GM18498 (cell line): ENCODE measurements at regions not wholly inside any gene's neighbourhood (a gene's known extent, or its start where the extent isn't known, plus 50 kb on each side); places are given as distances from the start of the nearest gene placed in this dataset.

Experiments
- ATAC-seq: cut with Tn5 transposase; IDR thresholded peaks from one replicate; pipeline ENCODE4 v1.9.1; 2021; ENCODE audit warnings: mild to moderate bottlenecking, moderate library complexity; ENCODE audit not compliant: unreplicated experiment

DNA sequence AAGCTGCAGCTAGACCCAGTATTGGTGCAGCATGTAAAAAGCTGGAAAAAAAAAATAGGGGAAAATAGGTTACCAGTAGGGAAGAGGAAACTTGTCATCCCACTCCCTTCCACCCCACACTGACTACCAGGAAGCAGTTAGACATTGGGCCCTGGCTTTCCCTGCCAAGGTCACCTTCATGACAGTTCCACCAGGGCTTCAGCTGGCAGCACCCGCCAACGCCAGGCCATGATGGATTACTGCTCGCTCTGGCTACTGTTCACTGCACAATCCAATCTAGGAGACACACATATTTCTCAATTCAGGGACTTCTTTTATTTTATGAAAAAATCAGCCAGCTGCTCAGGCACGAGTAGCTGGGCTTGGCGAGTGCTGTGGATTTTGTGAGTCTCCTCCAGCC is 127.7 kb downstream of the DMRTA2 start:
- ATAC-seq, result no peak

DNA sequence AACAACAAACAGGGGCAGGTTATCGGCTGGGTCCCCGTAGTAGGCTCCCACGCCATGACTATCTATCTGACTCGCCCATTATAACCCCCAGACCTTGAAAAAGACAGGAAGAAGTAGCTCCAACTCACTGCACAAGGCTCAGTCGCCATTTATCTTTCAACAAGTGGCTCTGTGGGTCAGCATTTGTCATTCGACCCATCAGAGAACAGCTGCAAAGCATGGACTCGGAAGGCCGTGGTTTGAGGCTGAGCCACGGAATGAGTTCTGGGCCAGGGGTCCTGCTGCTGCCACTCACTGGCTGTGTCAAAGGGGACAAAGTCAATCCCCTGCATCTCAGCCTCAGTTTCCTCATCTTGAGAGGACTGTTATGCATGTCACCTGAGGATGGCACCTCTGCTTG is 131.0 kb downstream of the DMRTA2 start:
- no peak for ATAC-seq

DNA sequence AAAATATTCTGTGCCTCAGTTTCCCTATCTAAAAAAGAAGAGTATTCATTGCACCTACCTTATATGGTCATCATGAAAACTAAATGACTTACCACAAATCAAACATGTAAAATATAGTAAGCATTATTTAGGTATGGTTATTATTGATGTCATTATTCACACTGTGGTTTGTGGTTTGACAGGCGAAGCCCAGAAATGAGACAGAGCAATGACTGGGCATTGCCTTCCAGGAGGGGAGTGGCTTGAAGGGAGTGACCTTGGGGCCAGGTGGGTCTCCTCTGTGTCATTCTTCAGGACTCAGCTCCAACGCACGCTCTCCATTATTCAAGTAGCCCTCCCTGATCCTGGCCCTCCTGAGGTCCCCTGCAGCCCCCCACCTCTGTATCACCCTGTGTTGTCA is 133.7 kb downstream of the DMRTA2 start:
- ATAC-seq, result peak; percentile 57

DNA sequence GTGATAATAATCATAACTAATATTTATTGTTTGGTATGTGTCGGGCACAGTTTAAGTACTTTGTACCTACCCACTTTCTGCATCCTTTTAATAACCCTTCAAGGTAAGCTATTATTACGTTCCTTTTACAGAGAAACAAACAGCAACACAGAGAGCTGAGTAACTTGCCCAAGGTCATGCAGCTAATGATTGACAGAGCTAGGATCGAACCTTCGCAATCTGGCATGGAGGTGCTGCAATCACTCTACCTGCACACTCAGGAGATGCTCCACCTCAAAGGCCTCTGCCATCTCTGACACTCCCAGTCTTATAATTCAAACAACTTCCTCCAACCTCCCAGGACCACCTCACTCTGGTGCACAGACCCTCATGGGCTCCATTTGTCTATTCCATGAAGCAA is 137.2 kb downstream of the DMRTA2 start:
- no peak for ATAC-seq

DNA sequence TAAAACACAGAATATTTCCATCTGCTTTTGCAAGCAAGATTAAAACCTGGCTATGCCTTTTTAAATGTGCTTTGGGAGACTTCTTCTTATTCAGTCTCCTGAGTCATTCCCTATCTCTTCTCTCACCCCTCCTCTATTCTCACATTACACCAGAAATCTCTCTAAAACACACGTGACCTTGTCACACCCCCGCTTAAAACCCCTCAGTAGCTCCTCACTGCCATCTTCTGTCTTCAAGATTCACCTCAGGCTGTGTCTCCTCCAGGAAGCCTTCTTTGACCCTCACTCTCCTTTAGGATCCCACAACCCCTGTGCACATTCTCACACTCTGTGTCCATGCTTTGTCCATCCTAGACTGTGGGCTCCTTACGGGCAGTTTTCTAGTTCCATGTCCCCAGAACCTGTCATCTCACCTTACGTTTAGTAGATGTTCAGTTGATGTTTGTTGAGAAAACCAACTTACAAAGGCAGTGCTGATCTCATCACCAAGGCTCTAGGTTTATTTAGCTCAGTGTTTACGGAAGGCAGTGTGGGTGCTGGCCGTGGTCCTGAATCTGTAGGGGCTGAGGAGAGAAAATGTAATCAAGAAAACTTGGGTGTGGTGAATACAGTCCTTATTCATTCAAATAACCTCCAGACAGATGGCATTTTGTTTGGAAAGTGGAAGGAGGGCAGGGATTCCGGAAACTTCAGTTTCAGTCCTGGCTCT is 143.5 kb downstream of the DMRTA2 start:
- ATAC-seq, result no peak

DNA sequence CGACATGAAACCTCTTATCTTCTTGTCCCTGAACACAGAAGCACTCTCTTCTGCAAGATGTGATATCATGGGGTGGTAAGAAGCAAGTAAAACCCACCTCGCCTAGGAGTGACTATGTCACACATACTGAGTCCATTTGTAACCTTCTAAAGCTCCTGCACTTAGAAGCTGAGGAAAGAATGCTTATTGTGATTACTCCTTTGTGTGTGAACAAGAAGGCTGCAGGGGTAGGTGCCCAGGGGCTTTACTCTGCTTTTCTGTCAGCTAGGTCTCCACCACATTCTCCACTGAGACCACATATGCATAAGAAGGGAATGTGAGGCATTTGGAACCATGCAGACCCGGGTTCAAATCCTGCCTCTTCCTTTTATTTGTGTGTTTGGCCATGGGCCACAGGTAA is 144.3 kb downstream of the DMRTA2 start:
- no peak for ATAC-seq

DNA sequence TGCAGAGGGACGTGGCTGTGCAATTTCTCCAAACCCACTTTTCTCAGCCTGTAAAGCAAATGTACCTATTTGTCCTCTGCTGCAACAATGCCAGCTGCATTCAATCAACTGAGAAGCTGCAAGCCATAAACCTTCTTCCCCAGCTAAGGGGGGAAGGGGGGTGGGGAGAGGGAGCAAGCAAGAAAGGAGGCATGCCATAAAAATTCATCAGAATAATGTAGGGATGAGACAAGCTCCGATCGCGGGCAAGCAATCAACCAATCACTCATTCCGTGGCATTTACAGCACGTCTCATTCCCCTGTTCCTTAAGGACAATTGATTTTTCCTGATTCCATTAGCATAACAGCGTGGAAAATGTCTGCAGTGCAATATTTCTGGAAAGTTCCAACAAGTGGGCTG is 144.8 kb downstream of the DMRTA2 start:
- no peak for ATAC-seq

DNA sequence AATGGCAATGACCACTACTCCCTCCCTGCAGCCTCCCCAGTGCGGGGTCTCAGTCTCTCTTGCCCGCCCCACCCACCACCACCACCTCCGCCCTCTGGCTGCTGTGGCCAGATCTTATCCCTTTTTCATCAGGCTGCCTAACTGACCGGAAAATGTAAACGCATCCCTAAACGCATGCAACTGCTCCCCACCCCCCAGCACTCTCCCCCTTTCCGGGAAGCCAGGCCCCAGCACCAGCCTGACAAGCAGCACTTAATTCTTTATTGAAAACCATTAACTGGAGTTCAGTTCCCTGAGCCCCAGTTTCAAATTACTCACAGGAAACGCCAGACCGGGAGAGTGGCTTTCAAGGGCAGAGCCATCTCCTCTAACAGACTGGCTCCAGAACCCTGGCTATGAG is 147.7 kb downstream of the DMRTA2 start:
- no peak for ATAC-seq

DNA sequence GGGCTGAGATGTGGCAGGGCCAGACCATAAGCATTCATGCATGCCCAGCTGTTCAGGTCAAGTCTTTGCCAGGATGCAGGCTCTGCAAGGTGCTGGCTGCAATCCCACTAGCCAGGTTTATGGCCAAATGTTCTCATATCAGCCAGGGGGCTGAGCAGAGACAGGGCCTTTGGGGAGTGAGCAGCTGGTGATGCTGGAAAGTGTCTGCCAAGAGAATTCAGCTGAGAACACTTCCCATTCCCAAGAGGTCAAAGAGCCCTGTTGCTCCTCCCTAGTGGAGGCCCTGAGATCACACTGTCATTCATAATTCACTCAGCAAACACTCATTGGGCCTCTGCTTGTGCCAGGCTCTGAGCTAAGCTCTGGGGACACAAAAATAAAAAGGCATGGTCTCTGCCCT is 150.3 kb downstream of the DMRTA2 start:
- no peak for ATAC-seq

DNA sequence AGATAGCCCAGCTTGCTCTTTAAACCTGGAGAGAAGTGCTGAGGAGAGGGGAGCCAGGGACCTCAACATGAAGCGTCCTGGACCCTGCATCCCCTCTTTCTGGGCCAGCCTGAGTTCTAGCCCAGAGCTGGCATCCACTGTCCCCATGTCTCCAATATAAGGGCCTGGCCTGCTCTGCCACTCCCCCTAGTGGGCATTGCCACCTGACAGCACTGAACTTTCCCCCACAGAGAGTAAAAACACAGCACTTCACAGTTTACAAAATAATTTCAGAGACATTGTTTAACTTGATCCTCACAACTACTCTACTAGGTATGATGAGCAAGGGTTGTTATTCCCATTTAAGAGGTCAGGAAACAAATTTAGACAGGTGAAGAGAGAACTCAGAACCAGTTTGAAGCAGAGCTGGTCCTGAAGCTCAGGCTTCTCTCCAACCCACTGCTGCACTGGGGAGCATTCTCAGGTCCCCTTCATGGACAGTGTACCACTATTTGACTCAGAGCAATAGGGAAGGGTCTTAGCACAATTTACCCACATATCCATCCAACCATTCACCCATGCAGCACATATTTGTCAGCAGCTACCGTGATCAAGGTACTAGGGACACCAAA is 151.2 kb downstream of the DMRTA2 start:
- peak; percentile 79 for ATAC-seq

DNA sequence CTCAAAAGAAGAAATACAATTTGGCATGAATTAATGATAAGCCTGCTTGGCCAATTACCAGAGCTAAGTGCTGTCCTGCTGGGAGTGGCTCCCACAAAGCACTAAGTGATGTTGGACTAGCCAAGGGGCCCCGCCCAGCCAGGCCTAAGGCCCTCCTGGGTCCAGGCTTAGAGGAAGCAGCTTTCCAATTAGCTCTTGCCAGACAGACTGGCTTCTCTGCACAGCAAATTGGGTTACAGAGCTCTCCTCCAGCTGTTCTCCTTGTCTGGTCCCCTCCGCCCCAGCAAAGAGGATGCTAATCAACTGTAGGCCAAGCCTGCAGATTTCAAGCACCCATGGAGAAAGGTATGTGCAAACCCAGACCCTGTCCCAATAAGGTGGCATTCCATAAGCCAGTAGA is 151.9 kb downstream of the DMRTA2 start:
- no peak for ATAC-seq

DNA sequence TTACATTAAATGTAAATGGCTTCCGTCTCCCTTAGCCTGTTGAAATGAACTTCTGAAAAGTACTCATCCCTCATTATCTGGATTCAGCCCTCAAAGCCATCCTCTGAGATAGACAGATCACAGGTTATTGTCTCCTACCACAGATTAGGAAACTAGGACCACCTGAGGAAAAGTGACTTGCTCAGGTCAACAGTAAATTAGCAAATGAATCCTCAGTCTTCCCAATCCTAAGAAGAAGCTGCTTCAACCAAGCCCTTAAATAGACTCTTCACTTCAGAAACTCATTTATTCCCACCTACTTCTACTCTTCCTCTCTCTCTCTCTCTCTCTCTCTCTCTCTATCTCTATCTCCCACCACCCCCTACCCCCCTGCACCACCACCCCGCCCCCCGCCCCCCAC is 152.3 kb downstream of the DMRTA2 start:
- ATAC-seq, result no peak

DNA sequence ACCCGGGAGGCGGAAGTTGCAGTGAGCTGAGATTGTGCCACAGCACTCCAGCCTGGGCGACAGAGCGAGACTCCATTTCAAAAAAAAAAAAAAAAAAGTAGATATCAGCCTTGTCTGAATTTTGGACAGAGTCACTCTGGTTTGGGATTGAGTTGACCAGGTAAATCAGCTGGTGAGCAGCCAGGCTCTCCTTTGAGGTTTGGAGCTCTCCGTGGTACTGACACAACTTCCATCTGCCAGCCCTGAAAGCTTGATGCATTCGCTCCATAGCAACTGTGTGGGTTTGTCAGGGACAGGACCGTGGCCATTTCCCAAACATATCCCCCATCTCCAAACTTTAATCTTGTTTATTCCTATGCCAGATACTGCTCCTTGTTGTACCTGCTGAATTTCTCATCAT is 155.2 kb downstream of the DMRTA2 start:
- no peak for ATAC-seq

DNA sequence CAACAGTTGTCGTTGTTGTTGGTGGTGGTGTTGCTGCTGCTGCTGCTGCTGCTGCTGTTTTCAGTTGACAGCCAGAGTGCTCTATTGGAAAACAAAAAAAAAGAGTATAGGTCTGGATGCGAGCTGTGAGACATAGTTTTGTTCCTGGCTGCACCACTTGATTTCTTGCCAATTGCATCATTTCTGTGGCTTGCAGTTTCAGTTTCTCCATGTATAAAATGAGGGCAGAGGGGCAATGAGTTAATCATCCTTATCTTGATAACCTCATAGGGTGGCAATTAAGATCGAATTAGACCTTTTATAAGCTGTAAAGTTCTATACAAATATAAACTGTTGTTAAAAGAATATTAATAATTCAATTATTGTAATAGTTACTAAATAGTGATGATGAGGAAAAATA is 156.7 kb downstream of the DMRTA2 start:
- ATAC-seq, result no peak

DNA sequence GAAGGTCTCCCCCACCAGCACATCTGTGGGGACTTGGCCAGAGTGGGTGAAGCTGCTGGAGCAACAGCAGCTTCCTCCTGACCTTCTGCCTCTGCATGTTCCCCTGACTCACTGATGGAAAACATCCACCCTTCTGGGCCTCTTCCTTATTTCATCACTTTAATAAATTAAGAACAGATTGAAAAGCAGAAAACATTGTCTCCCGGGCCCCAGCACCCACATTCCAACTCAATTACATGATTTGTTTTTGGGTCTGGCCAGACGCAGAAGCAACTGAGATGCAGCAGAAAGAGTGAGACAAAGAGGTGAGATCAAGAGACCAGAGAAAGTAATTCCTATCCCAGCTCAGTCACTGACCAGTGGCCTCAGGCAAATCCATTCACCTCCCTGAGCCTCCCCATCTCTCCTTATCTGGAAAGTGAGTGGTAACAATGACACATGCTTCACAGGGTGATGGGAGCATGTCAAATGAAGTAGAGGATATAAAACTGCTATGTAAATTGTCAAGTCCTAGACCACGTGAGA is 157.1 kb downstream of the ELAVL4 start:
- no peak for ATAC-seq

DNA sequence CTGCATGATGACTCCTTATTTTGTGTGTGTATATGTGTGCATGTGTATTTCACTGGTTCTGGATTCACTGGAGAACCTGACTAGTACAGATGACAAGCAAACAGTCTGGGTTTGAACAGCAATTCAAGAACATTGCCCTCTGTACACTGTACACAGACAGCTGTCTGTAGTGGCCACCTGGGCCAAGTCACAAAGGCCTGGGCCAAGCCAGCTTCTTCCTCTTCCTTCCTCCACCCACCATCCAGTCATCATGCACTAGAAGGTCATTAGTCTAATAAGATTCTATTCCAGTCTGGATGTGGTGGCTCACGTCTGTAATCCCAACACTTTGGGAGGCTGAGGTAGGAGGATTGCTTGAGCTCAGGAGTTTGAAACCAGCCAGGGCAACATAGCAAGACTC is 155.9 kb downstream of the ELAVL4 start:
- ATAC-seq, result no peak

DNA sequence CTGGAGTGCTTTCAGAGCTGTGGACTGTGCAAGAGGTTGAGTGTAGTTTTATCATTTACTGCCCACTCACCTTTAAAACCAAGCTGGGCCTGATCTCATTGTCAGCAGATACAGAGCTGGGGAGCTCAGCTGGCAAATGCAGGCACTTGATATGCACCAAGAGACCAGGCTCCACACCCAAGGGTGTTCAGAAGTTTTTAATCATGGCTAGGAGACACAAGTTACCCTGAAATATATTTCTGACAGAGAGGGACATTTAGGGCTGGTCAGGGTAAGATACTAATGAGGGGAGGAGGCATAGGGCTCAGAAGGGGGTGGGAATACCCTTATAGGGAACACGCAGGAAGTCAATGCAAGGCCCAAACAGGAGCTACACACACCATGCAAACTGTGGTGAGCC is 153.7 kb downstream of the ELAVL4 start:
- ATAC-seq, result no peak

DNA sequence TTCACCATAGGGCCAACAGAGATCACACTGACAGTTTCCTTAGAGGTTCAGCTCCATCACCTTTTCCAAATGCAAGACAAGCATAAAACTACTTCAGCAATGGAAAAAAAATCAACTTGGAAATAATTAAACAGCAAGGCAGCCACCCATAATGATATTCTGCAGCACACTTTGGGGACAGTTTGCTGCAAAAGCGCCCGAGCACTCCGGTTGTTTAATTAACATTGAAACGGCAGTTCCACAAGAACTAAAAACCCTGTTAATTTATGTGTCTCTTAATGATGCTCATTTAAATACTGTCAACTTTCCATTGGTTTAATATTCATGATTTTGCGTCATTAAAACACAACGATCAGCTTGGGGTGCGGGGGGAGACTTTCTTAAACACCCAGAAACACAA is 153.2 kb downstream of the ELAVL4 start:
- no peak for ATAC-seq

DNA sequence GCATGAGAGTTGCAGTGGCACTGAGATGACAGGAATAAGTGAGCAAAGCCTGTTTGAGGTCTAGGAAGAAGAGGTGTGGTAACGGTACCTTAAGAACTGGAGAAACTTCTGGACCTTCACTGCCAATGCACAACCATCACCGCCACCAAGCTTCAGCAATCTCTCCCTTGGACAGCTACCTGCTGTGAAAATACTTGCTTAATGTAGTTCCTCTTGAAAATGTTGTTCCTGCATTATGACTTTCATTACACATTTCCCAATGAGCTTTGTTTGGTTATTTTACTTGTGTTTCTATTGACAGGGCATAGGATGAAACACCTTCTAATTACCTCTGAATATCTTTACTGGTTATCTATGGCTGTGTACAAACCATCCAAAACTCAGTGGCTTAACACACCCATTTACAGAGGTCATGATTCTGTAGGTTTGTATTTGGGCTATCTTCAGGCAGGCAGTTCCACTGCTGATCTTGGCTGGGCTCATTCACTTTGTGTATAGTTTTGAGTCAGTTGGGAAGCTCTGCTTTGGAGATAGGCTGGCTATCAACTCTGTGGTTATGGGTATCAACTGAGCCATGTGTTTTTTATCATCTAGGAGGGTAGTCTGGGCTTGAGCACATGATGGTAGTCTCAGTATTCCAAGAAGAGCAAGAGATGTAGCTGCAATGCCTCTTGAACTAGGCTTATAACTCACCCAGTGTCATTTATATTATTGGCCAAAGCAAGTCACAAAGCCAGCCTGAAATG is 149.4 kb downstream of the ELAVL4 start:
- no peak for ATAC-seq

DNA sequence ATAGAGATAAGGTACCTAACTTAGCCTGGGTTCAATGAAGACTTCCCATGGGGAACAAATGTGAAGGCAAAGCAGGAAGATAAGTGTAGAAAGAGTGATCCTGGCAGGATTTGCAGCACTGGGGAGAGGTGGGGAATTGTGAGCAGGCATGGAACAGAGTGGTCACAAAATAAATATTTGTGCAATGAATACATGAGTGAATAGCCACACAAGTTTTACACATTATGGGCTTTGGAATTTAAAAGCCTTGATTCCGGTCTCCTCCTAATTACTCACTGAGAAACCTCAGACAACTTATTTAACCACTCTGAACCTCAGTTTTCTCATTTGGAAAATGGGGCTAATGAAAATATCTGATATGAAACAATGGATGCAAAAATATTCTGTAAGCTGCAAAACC is 148.3 kb downstream of the ELAVL4 start:
- no peak for ATAC-seq
